NT2/D1 (cell line): ENCODE measurements at regions not wholly inside any gene's neighbourhood (a gene's known extent, or its start where the extent isn't known, plus 50 kb on each side); places are given as distances from the start of the nearest gene placed in this dataset.

ENCODE experiments used
- YY1 ChIP-seq: IDR thresholded peaks from 2 replicates; pipeline ENCODE4 v1.6.1; 2011; ENCODE audit not compliant: insufficient read length, insufficient read depth
- ZNF274 ChIP-seq: IDR thresholded peaks from 2 replicates; pipeline ENCODE4 v1.6.1; 2011; ENCODE audit warnings: mild to moderate bottlenecking, low read depth, low read length

- no peak for TF ChIP-seq ZNF274
- no peak for TF ChIP-seq YY1
Observed at GRCh38 chr15:27673766-27674445, 425.2 kb downstream of the OCA2 start.
